HL-60/S4 treated with retinoic acid at 250 ng/mL for 4 days and 3 days (cell line): ENCODE measurements at regions not wholly inside any gene's neighbourhood (a gene's known extent, or its start where the extent isn't known, plus 50 kb on each side); places are given as distances from the start of the nearest gene placed in this dataset.
"Not testable (repeated sequence)": the region's sequence is repeated elsewhere in the genome, so short reads cannot be mapped to it uniquely, and the experiment has no call there.

Source experiments
- in situ Hi-C: fragments of 300-500 bp; cut with MboI; formaldehyde crosslinking; loops from 2 replicates; pipeline ENCODE4 v1.7.0; 2022; ENCODE audit warnings: low sequenced_read_pairs

GRCh38 chr12:89774645-89775044 is 66.0 kb upstream of the ATP2B1 start:
- in situ Hi-C loops = no loop called here

- in situ Hi-C loops = no loop called here
These were observed 61.8 kb upstream of the ATP2B1 start for GRCh38 chr12:89770391-89770790.

GRCh38 chr12:89769483-89769818 is 60.8 kb upstream of the ATP2B1 start:
- in situ Hi-C loops = no loop called here

- in situ Hi-C loops = no loop called here
These were observed 60.2 kb upstream of the ATP2B1 start for GRCh38 chr12:89768586-89769482.

- in situ Hi-C loops = no loop called here
These were observed 57.6 kb upstream of the ATP2B1 start for GRCh38 chr12:89765959-89766824.

GRCh38 chr12:89764164-89764563 is 55.5 kb upstream of the ATP2B1 start:
- in situ Hi-C loops = not testable (repeated sequence)

- in situ Hi-C loops = no loop called here
These were observed 54.0 kb upstream of the ATP2B1 start for GRCh38 chr12:89762498-89763170.

- in situ Hi-C loops = no loop called here
These were observed 52.1 kb upstream of the ATP2B1 start for GRCh38 chr12:89760783-89761182.
